Colon (tissue), 2 donors: ENCODE measurements at regions not wholly inside any gene's neighbourhood (a gene's known extent, or its start where the extent isn't known, plus 50 kb on each side); places are given as distances from the start of the nearest gene placed in this dataset.
"Not testable (repeated sequence)": the region's sequence is repeated elsewhere in the genome, so short reads cannot be mapped to it uniquely, and the experiment has no call there.

Experiments used
- FAIRE-seq: peaks from 2 replicates; lab custom pipeline; 2012; peaks lifted over from hg19 to GRCh38; lab: Jason Lieb, UNC
- donor health status: control.
- donor health status: control.

GRCh38 chr20:1810926-1811620 is 84.1 kb upstream of the SIRPA start:
- no peak for FAIRE-seq

- no peak for FAIRE-seq
Observed at GRCh38 chr20:1810572-1810925, 84.7 kb upstream of the SIRPA start.

DNA sequence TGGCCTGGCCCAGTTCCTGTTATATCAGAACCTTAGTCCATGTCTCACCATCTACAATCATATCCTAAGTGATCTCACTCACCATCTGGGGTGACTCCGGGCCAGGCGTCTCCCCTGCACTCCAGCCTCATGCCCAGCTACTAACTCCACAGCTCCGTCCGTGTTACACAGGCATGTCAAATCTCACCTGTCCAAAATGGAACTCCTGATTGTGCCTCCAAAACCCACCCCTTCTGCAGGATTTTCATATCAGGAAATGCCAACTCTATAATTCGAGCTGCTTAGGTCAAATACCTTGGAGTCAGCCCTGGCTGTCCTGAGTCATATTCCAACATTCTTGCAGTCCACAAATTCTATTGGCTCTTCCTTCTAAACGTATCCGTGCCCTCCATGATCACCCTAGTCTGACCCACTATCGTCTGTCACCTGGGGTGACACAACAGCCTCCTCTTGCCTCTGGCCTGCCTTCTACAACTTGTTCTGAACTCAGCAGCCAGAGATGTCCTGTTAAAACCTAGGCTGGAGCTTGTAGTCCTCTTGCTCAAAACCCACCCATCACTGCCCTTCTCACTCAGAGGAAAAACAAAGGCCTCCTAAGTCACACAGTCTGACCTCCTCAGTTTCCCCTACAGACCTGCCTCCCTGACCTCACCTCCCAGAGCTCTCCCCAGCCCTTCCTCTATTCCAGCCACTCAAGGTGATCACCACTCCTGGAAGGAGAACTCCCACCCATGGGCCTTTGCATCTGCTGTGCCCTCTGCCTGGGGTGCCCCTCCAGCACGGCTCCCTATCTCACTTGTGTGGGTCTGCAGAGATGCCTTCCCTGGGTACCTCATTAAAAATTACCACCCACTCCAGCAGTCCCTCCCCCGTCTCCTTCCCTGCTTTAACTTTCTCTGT is 85.3 kb upstream of the SIRPA start:
- FAIRE-seq = no peak

GRCh38 chr20:1809131-1809572 is 86.1 kb upstream of the SIRPA start:
- FAIRE-seq = no peak

DNA sequence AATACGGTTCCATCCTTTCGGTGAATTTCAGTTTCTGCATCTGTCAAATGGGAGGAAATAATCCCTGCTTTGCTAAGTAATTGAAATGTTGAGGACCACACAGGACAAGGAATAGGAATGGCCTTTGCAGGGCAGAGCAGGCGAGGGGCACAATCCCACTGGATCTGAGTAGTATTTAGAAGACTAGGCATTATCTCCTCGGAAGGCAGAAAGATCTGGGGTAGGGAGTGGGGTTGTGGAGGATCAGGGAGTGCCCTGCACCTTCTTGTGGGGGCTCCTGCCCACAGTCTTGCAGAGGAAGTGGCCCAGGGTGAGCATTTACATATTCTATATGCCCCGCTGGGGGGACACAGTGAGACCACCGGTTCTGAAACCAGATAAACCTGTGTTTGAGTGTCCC is 87.1 kb upstream of the SIRPA start:
- no peak for FAIRE-seq

DNA sequence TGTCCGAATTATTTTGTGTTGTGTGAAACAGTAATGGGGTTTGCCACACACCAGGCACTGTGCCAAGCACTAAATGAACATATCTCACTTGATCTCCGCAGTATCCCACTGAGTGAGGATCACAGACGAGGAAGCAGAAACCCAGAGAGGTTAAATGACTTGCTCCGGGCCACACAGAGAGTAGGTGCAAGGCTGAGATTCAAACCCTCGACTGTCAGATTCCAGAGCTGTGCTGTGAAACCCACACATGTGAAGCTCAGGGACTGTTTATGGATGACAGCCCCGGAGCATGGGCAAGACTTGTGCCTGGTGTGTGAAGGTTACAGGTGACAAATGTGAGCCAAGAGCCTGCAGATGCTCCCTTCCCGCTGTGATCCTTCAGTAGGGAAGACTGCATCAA is 87.8 kb upstream of the SIRPA start:
- FAIRE-seq = no peak

DNA sequence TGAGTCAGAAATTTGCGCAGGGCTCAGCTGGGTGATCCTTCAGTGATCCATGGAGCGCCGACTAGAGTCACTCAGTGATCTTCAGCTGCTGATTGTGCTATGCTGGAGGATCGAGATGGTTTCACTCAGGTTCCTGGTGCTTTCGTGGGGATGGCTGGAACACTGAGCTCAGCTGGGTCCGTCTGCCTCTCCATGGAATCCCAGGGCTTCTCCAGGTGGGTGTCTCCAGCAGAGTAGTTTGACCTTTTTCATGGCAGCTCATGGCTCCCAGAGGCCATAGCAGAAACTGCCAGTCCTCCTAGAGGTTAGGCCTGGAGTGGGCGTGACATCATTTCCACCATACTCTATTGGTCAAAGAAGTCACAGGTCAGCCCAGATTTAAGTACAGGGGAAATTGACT is 88.8 kb upstream of the SIRPA start:
- no peak for FAIRE-seq

GRCh38 chr20:1805816-1806215 is 89.4 kb upstream of the SIRPA start:
- no peak for FAIRE-seq

GRCh38 chr20:1805161-1805581 is 90.0 kb upstream of the SIRPA start:
- FAIRE-seq = no peak

- no peak for FAIRE-seq
Observed at GRCh38 chr20:1804554-1804956, 90.7 kb upstream of the SIRPA start.

DNA sequence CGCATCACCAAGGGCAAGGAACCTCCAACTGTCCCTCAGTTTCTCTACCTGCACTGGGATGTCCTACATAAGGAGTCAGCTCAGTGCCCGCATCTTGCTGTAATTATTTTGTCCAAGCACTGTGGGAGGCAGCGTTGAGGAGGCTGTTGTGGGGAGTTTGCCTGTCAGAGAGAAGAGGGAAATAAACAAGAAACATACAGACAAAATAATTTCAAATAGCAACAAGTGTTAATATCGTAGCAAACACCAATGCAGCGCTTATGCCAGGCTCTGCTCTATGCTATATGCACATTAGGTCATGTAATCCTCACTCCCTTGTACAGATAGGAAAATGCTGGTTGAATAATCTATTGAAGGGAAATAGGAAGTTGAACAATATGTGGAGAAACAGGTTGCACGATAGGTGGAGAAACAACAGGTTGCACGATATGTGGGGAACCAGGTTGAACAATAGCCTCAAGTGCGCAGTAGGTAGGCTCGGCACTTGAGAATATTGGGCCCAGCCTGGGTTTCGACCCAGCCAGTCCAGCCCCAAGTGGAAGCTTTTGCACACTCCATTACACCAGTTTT is 91.2 kb upstream of the SIRPA start:
- no peak for FAIRE-seq

- no peak for FAIRE-seq
Observed at GRCh38 chr20:1803061-1803931, 91.9 kb upstream of the SIRPA start.

- FAIRE-seq = no peak
Observed at GRCh38 chr20:1802385-1803060, 92.7 kb upstream of the SIRPA start.

DNA sequence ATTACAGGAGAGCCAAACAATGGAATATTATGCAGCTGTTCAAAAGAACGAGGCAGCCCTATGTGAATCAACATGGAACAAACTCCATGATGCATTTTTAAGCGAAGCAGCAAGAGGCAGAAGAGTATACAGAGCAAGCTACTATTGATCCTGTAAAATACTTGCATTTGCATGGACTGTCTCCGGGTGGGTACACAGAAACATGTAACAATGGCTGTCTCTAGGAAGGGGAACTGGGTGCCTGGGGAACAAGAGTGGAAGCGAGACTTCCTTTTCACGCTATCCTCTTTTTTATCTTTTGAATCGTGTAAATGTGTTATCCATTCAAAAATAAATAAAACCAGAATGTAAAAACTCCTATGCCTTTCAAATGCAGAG is 93.3 kb upstream of the SIRPA start:
- no peak for FAIRE-seq

DNA sequence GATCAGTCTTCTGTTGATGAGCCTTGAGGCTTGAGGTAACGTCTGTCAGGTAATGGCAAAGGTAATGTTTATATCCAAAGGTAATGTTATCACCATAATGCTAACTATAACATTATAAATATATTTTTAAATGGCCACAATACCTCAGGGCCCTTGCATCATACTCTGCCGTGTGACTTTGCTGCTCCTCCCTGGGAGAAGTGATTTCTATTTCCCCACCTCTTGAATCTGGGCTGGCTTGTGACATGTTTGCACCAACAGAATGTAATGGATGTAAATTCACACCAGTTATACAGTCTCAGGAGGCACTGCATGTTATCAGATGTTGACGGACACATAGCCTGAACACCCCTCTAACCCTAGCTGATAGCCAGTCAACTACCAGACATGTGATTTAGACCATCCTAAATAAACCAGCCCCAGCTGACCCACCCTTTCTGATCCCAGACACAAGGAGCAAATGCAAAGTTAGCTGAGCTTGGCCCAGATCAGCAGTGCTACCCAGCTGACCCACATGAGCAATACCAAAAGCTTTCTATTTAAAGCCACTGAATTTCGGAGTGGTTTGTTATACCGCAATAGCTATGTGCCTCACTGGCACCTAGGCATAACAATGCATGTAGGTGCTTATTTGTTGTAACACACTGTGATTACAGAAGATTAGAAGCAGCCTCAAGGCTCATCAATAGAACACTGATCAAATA is 93.8 kb upstream of the SIRPA start:
- no peak for FAIRE-seq

DNA sequence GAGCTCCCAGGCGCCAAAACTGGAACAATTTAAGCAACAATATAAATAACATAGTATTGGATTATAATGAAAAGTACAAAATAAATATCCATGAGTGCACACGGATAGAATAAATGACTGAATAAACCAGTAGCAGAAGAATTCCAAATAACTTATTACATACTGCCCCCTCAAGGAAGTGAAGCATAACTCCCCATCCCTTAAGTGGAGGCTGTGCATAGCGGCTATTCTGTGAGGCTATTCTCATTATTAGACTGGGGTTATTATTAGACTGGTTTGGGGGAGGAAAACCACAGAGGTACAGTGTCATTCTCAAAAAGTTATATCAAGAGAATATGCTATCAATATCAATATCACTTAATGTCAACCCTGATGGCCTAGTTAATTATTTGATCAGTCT is 94.4 kb upstream of the SIRPA start:
- FAIRE-seq = no peak

DNA sequence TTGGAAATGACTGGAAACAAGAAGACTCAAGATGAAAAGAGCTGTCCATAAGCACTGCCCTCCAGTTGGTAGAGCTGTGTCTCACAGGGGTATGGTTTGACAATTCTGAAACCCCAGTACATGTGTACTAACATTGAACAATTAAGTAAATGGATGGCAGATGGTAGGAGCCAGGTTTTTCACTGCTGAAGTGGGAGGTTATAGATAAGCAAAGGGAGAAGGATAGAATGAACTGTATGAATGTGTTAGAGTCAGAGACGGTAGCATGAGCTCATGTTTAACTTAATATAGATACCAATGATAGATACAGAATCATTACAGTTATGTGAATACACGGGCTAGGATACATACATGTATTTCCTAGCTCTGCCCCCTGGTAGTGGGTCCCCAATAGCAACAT is 95.0 kb upstream of the SIRPA start:
- FAIRE-seq = no peak

GRCh38 chr20:1799746-1800145 is 95.5 kb upstream of the SIRPA start:
- not testable (repeated sequence) for FAIRE-seq

GRCh38 chr20:1798982-1799381 is 96.2 kb upstream of the SIRPA start:
- FAIRE-seq = no peak

- FAIRE-seq = no peak
Observed at GRCh38 chr20:1793821-1794220, 101.4 kb upstream of the SIRPA start.

DNA sequence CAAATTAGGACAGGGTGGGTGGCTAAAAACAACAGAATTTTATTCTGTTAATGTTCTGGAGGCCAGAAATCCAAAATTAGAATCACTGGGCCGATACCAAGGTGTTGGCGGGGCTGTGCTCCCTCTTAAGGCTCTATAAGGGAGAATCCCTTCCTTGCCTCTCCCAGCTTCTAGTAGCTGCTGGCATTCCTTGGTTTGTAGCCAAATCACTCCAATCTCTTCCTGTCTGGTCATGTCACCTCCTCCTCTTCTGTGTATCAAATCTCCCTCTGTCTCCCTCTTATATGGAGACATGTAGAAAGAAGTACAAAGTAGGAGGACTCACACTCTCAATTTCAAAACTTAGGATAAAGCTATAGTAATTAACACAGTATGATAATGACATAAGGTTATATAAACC is 102.9 kb upstream of the SIRPA start:
- no peak for FAIRE-seq
